HG03565 (cell line): ENCODE measurements at regions not wholly inside any gene's neighbourhood (a gene's known extent, or its start where the extent isn't known, plus 50 kb on each side); places are given as distances from the start of the nearest gene placed in this dataset.
"Not testable (repeated sequence)": the region's sequence is repeated elsewhere in the genome, so short reads cannot be mapped to it uniquely, and the experiment has no call there.

Experiments used
- ATAC-seq: cut with Tn5 transposase; IDR thresholded peaks from one replicate; pipeline ENCODE4 v1.9.1; 2021; ENCODE audit warnings: mild to moderate bottlenecking, moderate library complexity; ENCODE audit not compliant: unreplicated experiment

GRCh38 chr15:38797506-38797905 lies 232.9 kb upstream of the RASGRP1 start:
- ATAC-seq, result not testable (repeated sequence)

- not testable (repeated sequence) for ATAC-seq
Observed at GRCh38 chr15:38799202-38799601, 234.6 kb upstream of the RASGRP1 start.

DNA sequence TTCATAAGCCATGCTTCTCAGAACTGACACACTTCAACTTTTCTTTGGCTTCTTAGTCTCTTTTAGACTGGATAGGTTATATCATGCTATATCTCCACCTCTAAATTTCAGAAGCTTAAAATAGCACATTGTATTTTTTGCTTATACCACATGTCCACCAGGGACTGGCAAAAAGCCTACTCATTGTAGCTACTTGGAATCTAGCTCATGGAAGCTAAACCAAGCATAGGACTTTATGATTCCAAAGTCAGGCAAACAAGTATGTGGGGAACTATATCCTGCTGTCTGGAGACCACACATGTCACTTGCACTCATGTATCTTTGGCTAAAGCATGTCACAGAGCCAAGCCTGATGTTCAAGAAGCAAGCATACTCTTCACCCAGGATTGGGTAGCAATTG lies 245.0 kb upstream of the RASGRP1 start:
- ATAC-seq, result no peak

DNA sequence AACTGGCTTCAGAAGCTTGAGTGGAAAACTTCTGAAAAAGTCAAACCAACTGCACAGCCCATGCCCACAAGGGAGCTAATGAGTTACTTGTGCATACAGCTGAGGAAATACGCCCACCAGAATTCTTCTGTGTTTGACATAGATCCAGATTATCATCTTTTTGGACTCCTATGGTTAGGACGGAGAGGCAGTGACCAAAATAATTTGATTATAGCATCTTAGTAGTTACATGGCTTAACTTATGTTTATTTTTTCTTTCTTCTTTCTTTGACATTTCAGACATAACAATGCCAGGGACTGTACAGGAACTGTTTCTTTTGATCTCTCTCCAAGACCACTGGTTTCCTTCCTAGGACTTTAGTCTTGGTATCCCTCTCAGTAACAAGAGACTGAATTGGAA lies 246.1 kb upstream of the RASGRP1 start:
- ATAC-seq, result no peak

- not testable (repeated sequence) for ATAC-seq
Observed at GRCh38 chr15:38814254-38814653, 249.6 kb upstream of the RASGRP1 start.

DNA sequence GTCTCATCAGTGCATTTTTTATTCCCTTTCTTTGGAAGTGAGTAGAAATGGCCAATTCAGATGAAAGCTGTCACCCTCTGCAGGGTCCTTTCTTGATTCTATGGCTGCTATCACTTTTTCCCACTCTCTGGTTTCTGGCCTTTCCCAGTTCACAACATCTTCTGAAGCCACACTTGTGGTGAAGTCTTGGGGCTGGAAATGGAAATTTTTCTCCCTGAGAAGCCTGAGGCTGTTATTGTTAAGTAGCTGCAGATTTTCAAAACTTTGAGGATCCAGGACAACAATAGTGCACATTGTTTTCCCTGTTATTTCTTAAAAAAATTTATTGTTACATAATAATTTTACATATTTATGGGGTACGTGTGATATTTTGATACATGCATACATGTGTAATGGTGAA lies 250.3 kb upstream of the RASGRP1 start:
- no peak for ATAC-seq

GRCh38 chr15:38817427-38818156 lies 253.0 kb upstream of the RASGRP1 start:
- peak; percentile 79 for ATAC-seq

DNA sequence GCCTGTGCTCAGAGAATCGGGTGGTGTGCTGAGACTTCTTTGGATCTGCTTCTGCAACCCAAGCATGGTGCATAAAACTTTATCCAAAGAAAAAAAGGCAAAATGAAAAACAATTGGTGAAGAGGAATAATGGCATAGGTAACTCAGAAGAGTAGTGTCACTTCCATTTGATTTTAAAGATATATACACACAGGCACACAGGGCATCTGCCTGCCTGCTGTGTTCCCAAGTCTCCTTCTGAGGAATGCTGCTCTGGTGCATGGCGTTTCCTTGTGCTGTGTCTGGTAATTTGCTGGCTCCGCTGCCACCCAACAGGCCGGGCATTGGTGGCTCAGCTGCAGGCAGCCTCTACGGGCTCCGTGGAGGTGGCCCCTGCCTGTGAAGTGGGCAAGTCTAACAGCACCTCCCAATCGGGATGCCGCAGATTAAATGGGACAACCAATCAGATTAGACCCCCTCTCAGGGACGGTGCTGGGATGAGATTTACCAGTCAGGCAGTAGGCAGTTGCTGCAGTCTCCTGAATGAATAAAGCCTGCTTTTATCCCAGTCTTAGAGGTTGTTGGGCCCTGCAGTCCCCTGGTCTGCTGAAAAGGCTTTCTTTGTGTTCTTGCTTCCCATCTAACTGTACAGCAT lies 253.7 kb upstream of the RASGRP1 start:
- no peak for ATAC-seq

DNA sequence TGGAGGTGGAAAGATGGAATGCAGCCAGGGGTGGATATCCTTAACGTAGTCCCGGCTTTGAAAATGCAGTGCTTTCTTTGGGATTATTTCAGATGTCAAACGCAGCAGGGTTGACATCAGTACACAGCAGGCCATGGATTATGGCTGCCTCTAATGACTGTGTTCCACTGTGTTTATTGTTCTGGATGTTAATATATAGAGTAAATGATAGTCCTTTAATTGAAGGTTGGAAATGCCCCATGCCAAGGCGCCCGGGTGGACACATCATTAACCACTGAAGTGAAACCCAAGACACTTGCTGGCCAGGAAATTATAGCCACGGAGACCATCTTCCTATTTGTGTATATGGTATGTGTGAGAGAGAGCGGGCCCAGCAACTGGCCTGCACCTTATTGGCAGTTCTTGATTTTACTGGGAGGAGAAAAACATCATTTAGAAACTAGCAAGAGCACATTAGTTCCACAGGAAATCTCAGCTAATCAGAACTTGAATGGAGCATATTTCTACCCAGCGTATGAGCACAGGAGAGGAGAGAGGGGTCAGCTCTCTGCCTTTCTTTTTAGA lies 254.9 kb upstream of the RASGRP1 start:
- no peak for ATAC-seq

- ATAC-seq, result no peak
Observed at GRCh38 chr15:38823263-38823662, 258.6 kb upstream of the RASGRP1 start.

DNA sequence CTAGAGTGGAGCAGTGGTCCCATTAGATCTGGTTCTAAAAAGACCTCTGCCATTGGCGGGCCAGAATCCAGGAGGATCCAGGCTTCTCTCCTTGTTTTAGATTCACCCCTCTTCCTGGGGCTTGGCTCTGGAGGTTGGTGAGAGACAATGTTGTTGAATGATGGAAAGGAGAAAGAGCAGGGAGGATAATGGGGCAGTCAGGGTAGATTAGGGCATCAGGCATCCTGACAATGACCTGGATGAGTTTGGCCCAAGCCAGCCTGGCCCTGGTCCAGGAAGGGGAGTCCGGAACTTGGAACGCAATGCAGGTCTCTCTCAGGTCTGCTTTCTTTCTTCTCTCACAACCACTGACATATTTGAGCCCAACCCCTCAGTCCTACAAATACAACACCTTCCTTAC lies 260.1 kb upstream of the RASGRP1 start:
- no peak for ATAC-seq

DNA sequence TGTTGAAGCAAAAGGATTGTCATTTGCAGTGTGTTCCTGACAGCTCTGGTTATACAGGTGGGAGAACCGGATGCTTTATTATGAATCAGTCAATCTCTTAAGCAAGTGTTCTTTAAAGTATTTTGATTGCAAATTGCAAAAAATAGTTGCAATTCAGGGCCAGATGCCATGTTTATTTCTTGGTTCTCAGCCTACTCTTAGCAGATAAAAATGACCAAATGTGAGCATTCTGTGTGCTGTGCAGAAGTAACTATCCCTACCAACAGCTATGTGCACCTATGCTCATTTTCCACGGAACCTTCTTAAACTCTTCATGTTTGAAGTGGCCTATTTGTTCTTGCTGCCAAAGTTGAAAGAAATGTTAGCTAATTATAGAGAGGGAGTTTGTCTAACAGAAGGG lies 262.3 kb upstream of the RASGRP1 start:
- no peak for ATAC-seq

- no peak for ATAC-seq
Observed at GRCh38 chr15:38828031-38828532, 263.5 kb upstream of the RASGRP1 start.

- no peak for ATAC-seq
Observed at GRCh38 chr15:38829086-38829485, 264.5 kb upstream of the RASGRP1 start.

- ATAC-seq, result no peak
Observed at GRCh38 chr15:38842226-38842625, 277.6 kb upstream of the RASGRP1 start.

GRCh38 chr15:38843051-38843501 lies 278.5 kb upstream of the RASGRP1 start:
- no peak for ATAC-seq

GRCh38 chr15:38843736-38844590 lies 279.3 kb upstream of the RASGRP1 start:
- ATAC-seq, result no peak

DNA sequence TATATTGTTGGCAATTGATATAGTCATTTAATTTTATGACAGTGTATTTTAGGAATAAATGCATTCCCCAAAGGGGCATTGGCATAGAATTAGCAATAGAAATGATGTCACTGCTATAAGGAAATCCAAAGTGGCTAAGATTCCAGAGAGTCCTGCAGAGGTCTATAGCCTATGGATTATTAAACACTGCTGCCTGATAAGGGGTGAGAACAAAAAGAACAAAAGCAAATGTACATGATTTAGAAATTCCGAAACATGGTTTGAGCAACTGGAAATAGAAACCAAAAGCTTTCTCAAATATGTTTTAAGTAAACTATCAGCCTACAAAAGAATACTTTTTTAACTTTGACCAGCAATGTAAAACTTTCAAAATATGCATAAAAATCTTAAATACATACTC lies 280.1 kb upstream of the RASGRP1 start:
- no peak for ATAC-seq

DNA sequence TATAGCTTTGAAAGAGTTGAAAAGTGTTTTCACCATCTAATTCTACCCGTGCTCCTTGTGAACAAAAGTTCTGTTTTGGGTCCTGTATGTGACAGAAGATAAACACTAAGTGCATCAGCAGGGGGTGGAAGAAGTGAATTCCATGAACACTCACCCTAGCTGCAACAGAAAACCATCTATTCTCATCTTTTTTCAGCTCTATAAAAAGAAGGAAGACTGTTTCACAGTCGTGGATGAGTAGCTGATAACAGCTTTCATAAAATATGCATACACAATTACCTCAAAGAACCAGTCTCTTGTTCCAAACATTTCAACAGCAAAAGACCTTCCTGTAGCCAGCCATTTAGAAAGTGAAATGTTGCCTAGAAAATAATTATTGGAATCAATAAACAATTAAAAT lies 281.7 kb upstream of the RASGRP1 start:
- ATAC-seq, result no peak

DNA sequence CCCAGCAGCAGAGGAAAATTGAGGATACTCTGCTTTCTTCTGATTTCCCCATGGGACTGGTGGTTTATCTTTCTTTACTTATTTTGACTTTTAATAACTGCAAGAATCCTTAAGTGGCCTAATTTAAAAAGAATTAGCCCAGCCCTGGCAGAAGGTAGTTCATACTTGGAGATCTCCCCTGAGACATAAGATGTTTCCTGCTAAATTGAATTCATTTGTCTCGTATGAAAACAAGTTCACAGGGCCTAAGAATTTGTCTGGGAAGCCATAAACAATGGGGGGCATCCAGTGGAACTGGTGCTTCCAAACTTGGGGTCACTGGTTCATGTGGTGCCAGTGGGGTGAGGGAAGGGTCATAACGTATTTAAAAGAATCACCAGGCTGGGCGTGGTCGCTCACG lies 283.1 kb upstream of the RASGRP1 start:
- ATAC-seq, result no peak

GRCh38 chr15:38849046-38849445 lies 284.4 kb upstream of the RASGRP1 start:
- no peak for ATAC-seq
